Stimulated activated CD4-positive, alpha-beta T cell treated with anti-CD3 and anti-CD28 coated beads, Interleukin-1b, Interleukin-23, amount 100 ng/mL, for 48 hours (primary cell): ENCODE measurements at regions not wholly inside any gene's neighbourhood (a gene's known extent, or its start where the extent isn't known, plus 50 kb on each side); places are given as distances from the start of the nearest gene placed in this dataset.
"Not testable (repeated sequence)": the region's sequence is repeated elsewhere in the genome, so short reads cannot be mapped to it uniquely, and the experiment has no call there.

Experiments used
- DNase-seq: peaks from one replicate; pipeline ENCODE4 v3.0.0-alpha.2; 2020

- no peak for DNase-seq
Measured at GRCh38 chr18:76633588-76634269, 138.7 kb upstream of the ZNF516 start.

DNA sequence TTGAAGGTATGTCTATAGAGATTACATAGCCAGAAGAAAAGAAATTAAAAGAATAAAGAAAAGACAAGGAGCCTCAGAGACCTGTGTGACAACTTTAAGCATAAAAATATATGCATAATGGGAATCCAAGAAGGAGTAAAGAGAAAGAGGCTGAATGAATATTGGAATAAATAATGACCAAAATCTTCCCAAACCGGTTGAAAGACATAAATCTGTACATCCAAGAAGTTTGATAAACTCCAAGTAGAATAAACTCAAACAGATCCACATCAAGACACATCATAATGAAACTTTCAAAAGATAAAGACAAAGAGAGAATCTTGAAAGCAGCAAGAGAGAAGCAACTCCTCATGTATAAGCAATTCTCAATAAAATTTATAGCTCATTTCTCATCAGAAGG is 132.4 kb upstream of the ZNF516 start:
- DNase-seq: no peak

- no peak for DNase-seq
Measured at GRCh38 chr18:76626991-76627390, 131.9 kb upstream of the ZNF516 start.

GRCh38 chr18:76622651-76623050 is 127.6 kb upstream of the ZNF516 start:
- DNase-seq: no peak

DNA sequence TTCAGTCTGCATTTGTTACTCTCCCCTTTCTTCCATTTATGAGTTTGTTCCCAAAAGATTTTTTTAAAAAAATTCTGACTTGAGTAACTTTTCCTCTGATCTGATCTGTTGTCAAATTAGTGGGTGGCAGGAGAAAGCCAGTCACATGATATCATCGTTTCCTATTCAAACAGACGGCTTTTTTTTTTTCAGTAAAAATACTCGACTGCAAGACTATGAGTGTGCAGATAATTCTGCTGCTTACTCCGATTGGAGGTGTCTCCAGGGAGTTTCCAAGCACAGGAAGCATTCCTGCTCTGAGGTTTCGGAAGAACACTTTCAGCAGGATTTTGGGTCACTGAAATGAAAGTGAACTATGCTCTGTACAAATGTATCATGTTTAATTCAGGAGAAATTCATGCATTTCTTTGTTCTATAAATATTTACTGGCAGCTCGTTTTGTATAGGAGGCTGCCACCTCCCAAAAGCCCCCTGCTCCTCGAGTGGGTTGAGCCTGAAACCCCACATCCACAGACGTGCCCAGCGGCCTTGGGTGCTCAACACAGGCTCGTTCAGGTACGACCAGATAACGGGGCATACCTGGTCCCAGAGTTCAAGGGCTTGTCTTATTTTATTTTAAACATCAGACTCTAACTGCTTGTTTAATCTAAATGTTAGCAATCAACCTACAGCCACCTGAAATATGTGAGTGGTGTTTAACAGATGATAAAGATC is 126.9 kb upstream of the ZNF516 start:
- no peak for DNase-seq

DNA sequence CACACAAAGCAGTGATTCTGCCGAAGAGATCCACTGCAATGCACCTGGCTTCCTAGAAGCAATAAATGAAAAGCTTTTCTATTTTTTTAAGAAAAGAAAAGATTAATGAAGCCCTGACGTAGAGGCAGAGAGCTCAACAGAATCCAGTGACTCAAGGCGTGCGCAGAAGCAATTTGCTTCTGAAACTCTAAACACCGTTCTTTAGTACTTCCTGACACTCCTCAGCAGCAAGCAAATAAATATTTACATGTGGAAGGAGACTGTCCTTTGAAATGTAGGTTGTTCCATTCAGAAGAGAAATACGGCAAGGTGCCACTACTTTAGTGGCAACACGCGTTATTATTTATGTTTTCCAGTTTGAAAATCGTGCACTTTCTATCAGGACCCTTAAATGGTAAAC is 126.2 kb upstream of the ZNF516 start:
- no peak for DNase-seq

- DNase-seq: peak; percentile 19
Measured at GRCh38 chr18:76620321-76621170, 125.5 kb upstream of the ZNF516 start.

DNA sequence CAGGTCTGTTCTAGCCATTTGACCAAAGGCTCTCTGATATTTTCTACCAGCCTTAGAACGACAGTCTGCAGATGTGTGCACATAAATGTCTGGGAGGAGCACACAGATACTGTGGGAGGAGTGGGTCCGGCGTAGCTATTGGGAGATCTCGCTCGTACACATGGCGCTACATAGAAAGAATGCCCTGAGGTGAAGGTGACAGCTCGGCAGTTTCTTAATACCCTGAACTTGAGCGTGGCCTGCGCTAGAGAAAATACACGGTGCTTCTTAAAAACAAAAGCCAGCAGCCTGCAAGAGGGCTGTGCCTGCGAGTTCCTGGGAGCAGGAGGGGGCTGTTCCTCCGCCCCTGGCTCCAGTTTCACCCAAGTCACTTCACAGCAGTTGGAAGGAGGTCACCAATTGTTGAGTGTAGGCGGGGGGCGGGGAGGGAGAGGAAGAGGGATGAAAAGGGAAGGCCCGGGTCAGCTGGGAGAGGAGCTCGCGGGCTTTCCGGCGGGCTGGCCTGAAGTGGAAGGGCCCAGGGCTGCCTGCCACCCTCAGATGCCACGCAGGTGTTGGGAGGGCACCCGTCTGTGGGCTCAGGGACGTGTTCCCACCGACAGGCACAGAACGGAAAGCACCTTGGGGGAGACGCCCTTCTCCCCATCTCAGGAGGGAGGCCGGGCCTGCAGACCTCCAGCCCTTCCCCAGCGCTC is 124.7 kb upstream of the ZNF516 start:
- no peak for DNase-seq

GRCh38 chr18:76619261-76619620 is 124.2 kb upstream of the ZNF516 start:
- no peak for DNase-seq

DNA sequence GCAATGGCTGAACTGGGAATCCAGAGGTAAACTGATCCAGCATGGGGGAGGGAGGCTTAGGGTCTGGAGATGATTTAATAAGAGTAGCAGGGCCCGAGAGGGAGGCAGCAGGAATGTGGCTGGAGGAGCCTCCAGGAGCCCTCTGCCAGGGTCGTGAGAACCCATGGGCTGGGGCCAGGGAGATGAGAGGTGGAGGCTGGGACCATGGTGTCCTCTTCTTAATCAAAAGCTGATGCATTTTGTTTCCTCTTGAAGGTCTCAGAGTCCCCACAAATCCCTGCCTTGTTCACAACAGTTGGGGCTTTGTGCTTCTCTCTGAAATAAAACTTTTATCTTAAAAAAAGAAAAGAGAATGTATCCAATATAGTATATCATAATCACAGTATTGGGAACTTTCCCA is 123.7 kb upstream of the ZNF516 start:
- no peak for DNase-seq

DNA sequence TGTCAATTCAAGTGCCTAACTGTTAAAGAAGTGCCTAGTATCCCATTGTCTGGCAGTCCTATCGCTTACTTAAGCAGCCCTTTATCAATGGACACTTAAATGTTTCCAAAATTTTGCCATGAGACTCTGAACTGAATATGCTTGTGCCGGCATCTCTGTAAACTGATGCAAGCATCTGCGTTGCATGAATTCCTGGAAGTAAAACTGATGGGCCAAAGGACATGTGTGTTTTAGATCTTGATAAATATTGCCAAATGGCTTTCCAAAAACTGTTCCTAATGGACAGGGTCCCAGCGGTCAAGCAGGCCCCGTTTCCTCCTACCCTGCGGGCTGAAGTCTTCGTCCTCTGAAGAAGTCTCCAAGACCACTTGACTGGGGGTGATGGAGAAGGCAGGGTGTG is 121.3 kb upstream of the ZNF516 start:
- no peak for DNase-seq

DNA sequence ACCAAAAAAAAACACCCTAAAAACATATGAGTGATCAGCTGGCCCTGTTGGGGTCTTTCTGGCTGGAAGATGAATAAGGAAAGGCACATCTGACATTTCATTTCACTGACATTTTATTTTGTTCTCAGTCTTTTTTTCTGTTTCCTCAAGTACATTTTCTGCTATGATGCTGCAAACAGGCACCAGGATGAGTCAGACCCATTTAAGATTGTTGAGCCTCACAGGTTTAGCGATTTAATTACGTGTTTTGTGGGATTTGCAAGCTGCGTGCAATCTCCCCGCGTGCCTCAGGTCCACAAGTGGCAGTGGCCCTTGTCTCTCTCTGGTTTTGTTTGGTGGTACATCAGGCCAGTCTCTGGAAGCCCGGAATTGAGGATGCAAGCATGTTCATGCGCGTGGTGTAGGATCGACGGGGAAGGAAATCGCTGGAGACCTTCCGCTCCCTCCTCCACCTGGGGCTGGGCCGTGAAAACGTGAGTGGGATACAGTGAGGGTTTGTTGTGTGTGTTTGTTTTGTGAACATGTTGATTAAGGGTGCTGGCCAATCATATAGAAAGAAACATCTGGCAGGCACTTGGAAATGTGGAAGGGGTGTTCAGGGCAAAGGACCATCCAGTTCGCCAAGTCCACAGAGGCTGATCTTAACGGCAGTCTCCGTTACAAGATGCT is 120.2 kb upstream of the ZNF516 start:
- no peak for DNase-seq

DNA sequence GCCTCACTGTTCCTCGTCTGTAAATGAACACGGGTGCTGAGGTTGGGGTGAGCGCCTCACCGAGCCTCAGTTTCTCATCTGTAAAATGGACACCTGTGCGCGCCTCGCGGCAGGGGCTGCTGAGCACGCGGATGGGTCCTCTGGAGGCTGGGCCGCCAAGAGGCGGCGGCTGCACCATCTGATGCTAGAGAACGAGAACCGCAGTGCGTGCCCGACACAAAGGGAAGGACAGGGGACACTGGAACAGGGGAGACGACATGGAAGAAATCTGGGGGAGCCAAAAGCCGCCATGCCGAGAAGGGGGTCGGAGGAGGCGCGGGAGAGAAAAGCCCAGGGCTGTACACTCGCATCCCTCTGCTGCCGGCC is 118.7 kb upstream of the ZNF516 start:
- no peak for DNase-seq

DNA sequence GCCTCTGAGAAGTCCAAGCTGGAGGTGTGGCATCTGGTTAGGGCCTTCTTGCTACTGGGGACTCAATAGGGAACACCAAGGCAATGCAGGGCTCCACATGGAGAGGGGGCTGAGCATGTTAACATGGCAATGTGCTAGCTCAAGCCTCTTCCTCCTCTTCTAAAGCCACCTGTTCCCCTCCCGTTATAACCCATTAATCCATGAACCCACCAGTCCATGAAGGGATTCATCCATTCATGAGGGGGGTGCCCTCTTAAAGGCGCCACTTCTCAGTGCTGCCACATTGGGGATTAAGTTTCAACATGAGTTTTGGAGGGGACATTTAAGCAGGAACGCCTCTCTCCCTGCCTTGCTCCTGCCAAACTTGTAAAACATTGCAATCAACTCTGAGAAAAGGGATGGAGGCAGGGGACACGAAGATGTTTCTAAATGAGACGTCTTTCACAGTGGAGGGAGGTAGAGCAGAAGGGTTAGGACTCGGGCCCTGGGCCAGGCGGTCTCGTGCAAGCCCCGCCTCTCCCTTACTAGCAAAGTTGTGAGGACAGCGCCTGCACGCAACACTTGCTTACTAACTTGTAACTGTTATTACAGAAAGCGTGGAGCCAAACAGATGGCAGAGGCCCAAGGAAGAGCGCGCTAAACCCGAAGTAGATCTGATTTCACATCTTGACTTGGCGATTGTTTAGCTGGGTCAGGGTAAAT is 118.2 kb upstream of the ZNF516 start:
- no peak for DNase-seq

DNA sequence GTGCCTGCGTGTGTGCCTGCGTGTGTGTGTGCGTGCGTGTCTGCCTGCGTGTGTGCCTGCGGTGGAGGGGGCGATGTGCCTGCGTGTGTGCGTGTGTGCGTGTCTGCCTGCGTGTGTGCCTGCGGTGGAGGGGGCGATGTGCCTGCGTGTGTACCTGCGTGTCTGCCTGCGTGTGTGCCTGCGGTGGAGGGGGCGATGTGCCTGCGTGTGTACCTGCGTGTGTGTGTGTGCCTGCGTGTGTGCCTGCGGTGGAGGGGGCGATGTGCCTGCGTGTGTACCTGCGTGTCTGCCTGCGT is 116.7 kb upstream of the ZNF516 start:
- DNase-seq: not testable (repeated sequence)

DNA sequence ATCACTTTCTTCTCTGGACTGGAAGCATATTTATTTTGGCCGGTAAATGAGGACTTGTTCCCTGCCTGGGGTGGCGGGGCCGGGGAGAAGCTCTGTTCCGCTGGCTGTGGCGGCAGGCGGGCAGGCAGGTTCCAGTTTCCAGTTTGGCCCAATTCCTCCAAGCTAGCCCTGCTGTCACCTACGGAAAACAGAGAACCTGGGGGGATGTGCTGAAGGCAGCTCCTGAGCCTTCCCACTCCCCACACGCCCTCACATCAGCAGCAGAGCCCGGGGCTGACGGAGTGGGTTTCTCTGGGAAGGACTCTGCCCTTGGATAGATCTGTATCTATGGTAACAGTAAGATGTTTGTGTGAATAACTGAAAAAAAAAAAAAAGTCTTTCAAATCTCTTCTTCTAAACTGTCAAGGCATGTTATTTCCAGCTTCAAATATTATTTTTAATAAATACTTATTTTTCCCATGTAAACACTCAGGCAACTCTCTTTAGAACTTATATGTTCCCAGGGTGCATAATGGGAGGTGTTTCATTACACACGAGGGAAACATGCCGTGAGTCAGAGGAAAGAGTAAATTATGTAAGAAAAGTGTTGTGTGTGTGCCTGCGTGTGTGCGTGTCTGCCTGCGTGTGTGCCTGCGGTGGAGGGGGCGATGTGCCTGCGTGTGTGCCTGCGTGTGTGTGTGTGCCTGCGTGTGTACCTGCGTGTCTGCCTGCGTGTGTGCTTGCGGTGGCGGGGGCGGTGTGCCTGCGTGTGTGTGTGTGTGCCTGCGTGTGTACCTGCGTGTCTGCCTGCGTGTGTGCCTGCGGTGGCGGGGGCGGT is 116.1 kb upstream of the ZNF516 start:
- DNase-seq: no peak

GRCh38 chr18:76610012-76610411 is 115.0 kb upstream of the ZNF516 start:
- DNase-seq: no peak

DNA sequence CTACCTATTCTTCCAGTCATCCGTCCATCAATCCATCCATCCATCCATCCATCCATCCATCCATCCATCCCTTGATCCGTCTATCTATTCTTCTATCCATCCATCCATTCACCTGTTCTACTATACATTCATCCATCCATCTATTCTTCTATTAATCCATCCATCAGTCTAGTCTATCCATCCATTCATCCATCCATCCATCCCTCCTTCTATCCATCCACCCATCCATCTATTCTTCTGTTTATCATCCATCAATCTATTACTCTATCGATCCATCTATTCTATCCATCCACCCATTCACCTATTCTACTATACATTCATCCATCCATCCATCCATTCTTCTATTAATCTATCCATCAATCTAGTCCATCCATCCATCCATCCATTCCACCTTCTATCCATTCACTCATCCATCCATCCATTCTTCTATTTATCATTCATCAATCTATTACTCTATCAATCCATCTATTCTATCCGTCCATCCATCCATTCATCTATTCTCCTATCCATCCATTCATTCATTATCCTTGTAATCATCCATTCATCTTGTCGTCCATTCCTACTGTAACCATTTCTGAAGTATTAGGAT is 110.4 kb upstream of the ZNF516 start:
- no peak for DNase-seq

DNA sequence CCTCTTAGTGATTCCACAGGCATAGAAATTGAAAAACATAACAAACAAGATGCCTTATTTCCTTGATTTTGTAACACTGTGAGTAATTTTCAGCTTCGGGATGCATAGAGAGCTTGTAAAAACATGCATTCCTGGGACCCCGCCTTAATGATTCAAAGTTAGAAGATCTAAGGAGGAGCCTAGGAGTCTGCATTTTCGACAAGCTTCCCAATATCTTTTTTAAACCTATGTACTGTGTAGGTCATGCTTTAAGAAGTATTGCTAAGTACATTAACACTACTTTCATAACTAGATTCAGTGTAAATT is 109.8 kb upstream of the ZNF516 start:
- DNase-seq: no peak

DNA sequence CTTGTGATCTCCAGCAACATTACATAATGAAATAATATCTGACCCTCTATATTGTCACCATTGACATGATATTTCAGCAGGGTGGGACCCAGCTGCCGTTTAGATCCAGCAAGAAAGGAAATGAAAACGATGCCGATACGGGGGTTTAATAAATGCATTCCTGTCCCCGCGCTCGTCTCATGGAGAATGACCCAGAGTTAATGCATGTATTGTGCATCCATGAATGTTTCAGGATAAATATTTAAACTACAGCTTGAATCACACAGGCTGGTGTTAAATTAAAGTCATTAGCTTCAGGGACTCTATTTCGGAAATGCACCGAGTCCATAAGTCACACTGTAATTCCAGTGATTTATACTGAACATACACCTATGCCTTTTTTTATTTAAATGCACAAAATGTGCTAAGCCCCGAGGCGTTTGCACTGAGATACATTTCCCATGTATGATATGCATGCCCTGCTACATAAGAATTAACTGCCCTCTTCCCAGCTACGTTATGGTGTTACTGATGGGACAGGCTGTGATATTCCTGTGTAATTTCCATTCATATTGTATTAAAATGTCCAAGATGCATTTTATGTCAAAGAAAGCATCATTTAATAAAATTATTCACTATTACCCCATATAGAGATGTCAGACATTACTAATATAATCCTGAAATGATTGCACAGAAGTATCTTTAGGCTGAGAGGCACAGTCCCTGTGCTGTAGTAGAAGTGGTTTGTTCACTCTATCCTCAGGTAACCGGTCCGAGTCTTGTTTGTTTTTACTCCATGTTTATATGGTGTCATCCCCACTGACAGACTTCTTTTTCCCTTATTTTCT is 109.3 kb upstream of the ZNF516 start:
- no peak for DNase-seq
